Activated CD4-positive, alpha-beta T cell treated with anti-CD3 and anti-CD28 coated beads for 24 hours (primary cell): ENCODE measurements at regions not wholly inside any gene's neighbourhood (a gene's known extent, or its start where the extent isn't known, plus 50 kb on each side); places are given as distances from the start of the nearest gene placed in this dataset.
"Not testable (repeated sequence)": the region's sequence is repeated elsewhere in the genome, so short reads cannot be mapped to it uniquely, and the experiment has no call there.

ENCODE experiments used
- DNase-seq, 2 donors: peaks; one replicate each; pipeline ENCODE4 v3.0.0-alpha.2; 2020; ENCODE audit warnings: low read depth in 2 of 2

GRCh38 chr1:60861961-60862567 is 220.3 kb upstream of the NFIA start:
- no peak for DNase-seq

GRCh38 chr1:60859111-60859510 is 223.2 kb upstream of the NFIA start:
- no peak for DNase-seq

GRCh38 chr1:60857851-60858250 is 224.5 kb upstream of the NFIA start:
- DNase-seq, result no peak

- no peak for DNase-seq
Measured at GRCh38 chr1:60850084-60850483, 232.3 kb upstream of the NFIA start.

GRCh38 chr1:60849401-60849800 is 233.0 kb upstream of the NFIA start:
- DNase-seq, result no peak

GRCh38 chr1:60848583-60849188 is 233.7 kb upstream of the NFIA start:
- DNase-seq, result no peak

- no peak for DNase-seq
Measured at GRCh38 chr1:60847855-60848582, 234.3 kb upstream of the NFIA start.

- DNase-seq, result no peak
Measured at GRCh38 chr1:60847391-60847790, 235.0 kb upstream of the NFIA start.

GRCh38 chr1:60845659-60846058 is 236.7 kb upstream of the NFIA start:
- DNase-seq, result not testable (repeated sequence)

- DNase-seq, result no peak
Measured at GRCh38 chr1:60842304-60842703, 240.1 kb upstream of the NFIA start.

GRCh38 chr1:60841116-60842046 is 241.0 kb upstream of the NFIA start:
- DNase-seq, result no peak

- DNase-seq, result not testable (repeated sequence)
Measured at GRCh38 chr1:60840476-60840875, 241.9 kb upstream of the NFIA start.

GRCh38 chr1:60835649-60836048 is 246.7 kb upstream of the NFIA start:
- DNase-seq, result no peak

GRCh38 chr1:60833173-60833572 is 249.2 kb upstream of the NFIA start:
- no peak for DNase-seq

GRCh38 chr1:60832367-60832766 is 250.0 kb upstream of the NFIA start:
- no peak for DNase-seq

- DNase-seq, result no peak
Measured at GRCh38 chr1:60831780-60832179, 250.6 kb upstream of the NFIA start.

GRCh38 chr1:60828944-60829343 is 253.4 kb upstream of the NFIA start:
- no peak for DNase-seq

GRCh38 chr1:60826320-60827094 is 255.9 kb upstream of the NFIA start:
- no peak for DNase-seq

- no peak for DNase-seq
Measured at GRCh38 chr1:60825593-60825992, 256.8 kb upstream of the NFIA start.

GRCh38 chr1:60823151-60823550 is 259.2 kb upstream of the NFIA start:
- DNase-seq, result no peak

GRCh38 chr1:60822252-60822651 is 260.1 kb upstream of the NFIA start:
- DNase-seq, result no peak
